ENCODE measurements at regions not wholly inside any gene's neighbourhood (a gene's known extent, or its start where the extent isn't known, plus 50 kb on each side); places are given as distances from the start of the nearest gene placed in this dataset.

GRCh38 chr1:2948001-2948750, 73.1 kb upstream of the ACTRT2 start:
- TF ChIP-seq CTCF (IDR thresholded peaks at IDR 0.05; ENCODE audit: insufficient read depth, low read depth, low read length), result no peak
- TF ChIP-seq EZH2 (IDR thresholded peaks at IDR 0.05; ENCODE audit: insufficient read depth, low read length), result no peak
